BJ (cell line): ENCODE measurements at regions not wholly inside any gene's neighbourhood (a gene's known extent, or its start where the extent isn't known, plus 50 kb on each side); places are given as distances from the start of the nearest gene placed in this dataset.

Experiments used
- CTCF ChIA-PET: fragments of 350-600 bp; formaldehyde crosslinking; extraction: SDS; loops from one replicate; lab custom pipeline; 2021; ENCODE audit warnings: antibody characterized with exemption, inconsistent platforms; lab: Yijun Ruan, JAX
- POLR2A ChIA-PET: fragments of 300-600 bp; sonication (Branson Sonifier 250); formaldehyde crosslinking; extraction: SDS; loops from one replicate; lab custom pipeline; 2021; ENCODE audit warnings: antibody characterized with exemption; lab: Charles Lee
- DNase-seq: peaks from one replicate; pipeline ENCODE4 v3.0.0-alpha.2; 2011; ENCODE audit warnings: low read depth
- H3K27me3 ChIP-seq: 2 replicates; pipeline ENCODE4 v1.6.0; 2011; ENCODE audit warnings: low read length; ENCODE audit not compliant: control insufficient read depth, insufficient read depth
- H3K36me3 ChIP-seq: 2 replicates; pipeline ENCODE4 v1.5.1; 2011; ENCODE audit warnings: low read length; ENCODE audit not compliant: control insufficient read depth, insufficient read depth
- H3K4me3 ChIP-seq: 2 replicates; pipeline ENCODE4 v1.5.1; 2011; ENCODE audit warnings: low read depth, mild to moderate bottlenecking, control low read depth, low read length
- TF ChIP-seq, protein P1 (sequence below): IDR thresholded peaks from 2 replicates; pipeline ENCODE4 v1.5.1; 2011; ENCODE audit warnings: low read depth, mild to moderate bottlenecking, control low read depth, inconsistent platforms, low read length, moderate library complexity; ENCODE audit not compliant: insufficient read depth

DNA sequence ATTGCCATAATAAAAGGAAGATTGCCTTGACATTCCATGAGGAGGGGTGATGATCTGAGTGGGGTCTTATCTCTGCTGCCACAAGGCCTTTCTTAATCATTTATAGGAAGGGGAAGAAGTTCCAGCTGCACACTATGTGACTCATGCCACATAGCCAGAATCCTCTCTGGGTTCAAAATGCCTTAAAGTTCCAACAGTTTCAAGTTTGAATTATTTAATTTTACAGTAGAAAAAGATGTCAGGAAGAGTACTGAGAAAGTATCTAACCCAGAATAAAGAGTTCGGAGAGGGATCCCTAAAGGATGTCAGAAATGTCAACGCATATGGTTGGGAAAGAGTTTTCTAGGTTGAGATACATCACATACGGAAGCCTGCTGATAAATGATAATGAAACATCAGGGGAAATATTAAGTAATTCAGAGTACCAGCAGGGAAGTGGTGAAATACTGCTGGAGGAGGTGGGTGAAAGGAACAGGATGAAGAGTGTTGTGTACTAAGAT, 999.9 kb downstream of the TSN start:
- Histone ChIP-seq H3K27me3 (no peaks in the 10 kb centered on the region), H3K4me3 (no peak overlapping the region), H3K36me3 (no peaks in the 10 kb centered on the region)
- ChIA-PET CTCF (no interaction called here), POLR2A (no interaction called here)
- TF ChIP-seq, protein P1, sequence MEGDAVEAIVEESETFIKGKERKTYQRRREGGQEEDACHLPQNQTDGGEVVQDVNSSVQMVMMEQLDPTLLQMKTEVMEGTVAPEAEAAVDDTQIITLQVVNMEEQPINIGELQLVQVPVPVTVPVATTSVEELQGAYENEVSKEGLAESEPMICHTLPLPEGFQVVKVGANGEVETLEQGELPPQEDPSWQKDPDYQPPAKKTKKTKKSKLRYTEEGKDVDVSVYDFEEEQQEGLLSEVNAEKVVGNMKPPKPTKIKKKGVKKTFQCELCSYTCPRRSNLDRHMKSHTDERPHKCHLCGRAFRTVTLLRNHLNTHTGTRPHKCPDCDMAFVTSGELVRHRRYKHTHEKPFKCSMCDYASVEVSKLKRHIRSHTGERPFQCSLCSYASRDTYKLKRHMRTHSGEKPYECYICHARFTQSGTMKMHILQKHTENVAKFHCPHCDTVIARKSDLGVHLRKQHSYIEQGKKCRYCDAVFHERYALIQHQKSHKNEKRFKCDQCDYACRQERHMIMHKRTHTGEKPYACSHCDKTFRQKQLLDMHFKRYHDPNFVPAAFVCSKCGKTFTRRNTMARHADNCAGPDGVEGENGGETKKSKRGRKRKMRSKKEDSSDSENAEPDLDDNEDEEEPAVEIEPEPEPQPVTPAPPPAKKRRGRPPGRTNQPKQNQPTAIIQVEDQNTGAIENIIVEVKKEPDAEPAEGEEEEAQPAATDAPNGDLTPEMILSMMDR, result no peak
- DNase-seq, result no peak

DNA sequence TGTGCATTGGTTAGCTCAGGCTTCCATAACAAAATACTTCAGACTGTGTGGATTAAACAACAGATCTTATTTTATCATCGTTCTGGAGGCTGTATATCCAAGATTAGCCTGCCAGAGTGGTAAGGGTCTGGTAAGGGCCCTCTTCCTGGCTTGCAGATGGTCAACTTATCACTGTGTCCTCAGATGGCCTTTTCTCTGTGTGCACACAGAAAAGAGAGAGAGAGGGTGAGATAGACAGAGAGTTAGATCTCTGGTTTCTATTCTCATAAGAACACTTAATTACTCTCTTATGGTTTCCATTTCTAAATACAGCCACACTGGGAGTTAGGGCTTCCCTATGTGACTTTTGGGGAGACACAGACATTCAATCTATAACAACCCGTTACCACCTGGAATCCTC, 1003.5 kb downstream of the TSN start:
- Histone ChIP-seq H3K27me3 (no peaks in the 10 kb centered on the region), H3K36me3 (no peaks in the 10 kb centered on the region), H3K4me3 (no peak overlapping the region)
- TF ChIP-seq, protein P1, result no peak
- CTCF ChIA-PET, result no interaction called here
- POLR2A ChIA-PET, result no interaction called here
- no peak for DNase-seq

GRCh38 chr2:122764014-122764413, 1008.6 kb downstream of the TSN start:
- H3K36me3 ChIP-seq, result no peaks in the 10 kb centered on the region
- no peak for DNase-seq
- TF ChIP-seq, protein P1, result no peak
- H3K27me3 ChIP-seq, result no peaks in the 10 kb centered on the region
- CTCF ChIA-PET, result no interaction called here
- POLR2A ChIA-PET, result no interaction called here
- no peak overlapping the region for H3K4me3 ChIP-seq

- no peak for DNase-seq
- Histone ChIP-seq H3K36me3 (no peaks in the 10 kb centered on the region), H3K4me3 (no peak overlapping the region), H3K27me3 (no peaks in the 10 kb centered on the region)
- POLR2A ChIA-PET, result no interaction called here
- TF ChIP-seq, protein P1, result no peak
- CTCF ChIA-PET, result no interaction called here
Measured at GRCh38 chr2:122780251-122780650, 1024.8 kb downstream of the TSN start.

- no peak for DNase-seq
- POLR2A ChIA-PET, result no interaction called here
- no peak overlapping the region for H3K4me3 ChIP-seq
- H3K36me3 ChIP-seq, result no peaks in the 10 kb centered on the region
- H3K27me3 ChIP-seq, result no peaks in the 10 kb centered on the region
- CTCF ChIA-PET, result no interaction called here
- TF ChIP-seq, protein P1, result no peak
Measured at GRCh38 chr2:122794100-122794499, 1038.6 kb downstream of the TSN start.
